ENCODE measurements at regions not wholly inside any gene's neighbourhood (a gene's known extent, or its start where the extent isn't known, plus 50 kb on each side); places are given as distances from the start of the nearest gene placed in this dataset.

GRCh38 chr5:125219710-125220109 lies 473.3 kb upstream of the ZNF608 start (continued):
- TF ChIP-seq PBX3 (IDR thresholded peaks at IDR 0.05): no peak

- WGBS (ENCODE audit: missing lambda C conversion rate): 64% methylated on average over 1 of the region's 1 CpG
- Histone ChIP-seq H3K9me3 (no peaks in the 10 kb centered on the region), H3K4me1 (no peaks in the 10 kb centered on the region), H3K4me2 (no peak overlapping the region), H3K4me3 (no peak overlapping the region), H3K27ac (no peak overlapping the region)
- DNase-seq (ENCODE audit: low read depth in 1 of 2, low spot score in 1 of 2): no peak
- no peak for FAIRE-seq
- ATAC-seq: no peak
- ChIA-PET POLR2A (no interaction called here), CTCF (interaction anchor here (0.7 kb wide), 1 partner anchor 18 kb away, joined by 3 read pairs; no protein-coding TSS in a partner anchor)
- TF ChIP-seq CHD2 (IDR thresholded peaks at IDR 0.05; ENCODE audit: low read length, partially characterized antibody): no peak
- no peak for TF ChIP-seq NFE2L2 (conservative IDR thresholded peaks at IDR 0.05; ENCODE audit: low read length)
- TF ChIP-seq KDM1A (IDR thresholded peaks at IDR 0.05; ENCODE audit: low read depth): no peak
- TF ChIP-seq MAX (IDR thresholded peaks at IDR 0.05): no peak
- no peak for TF ChIP-seq PHF8 (IDR thresholded peaks at IDR 0.05; ENCODE audit: borderline replicate concordance, low read depth)
- no peak for TF ChIP-seq REST (IDR thresholded peaks at IDR 0.05)
- no peak for TF ChIP-seq HMGXB4 (CRISPR knock-in tag; IDR thresholded peaks at IDR 0.05; ENCODE audit: borderline replicate concordance)
- no peak for TF ChIP-seq USF2 (IDR thresholded peaks at IDR 0.05)
- no peak for TF ChIP-seq RFX5 (IDR thresholded peaks at IDR 0.05)
- no peak for TF ChIP-seq NPAS2 (CRISPR knock-in tag; IDR thresholded peaks at IDR 0.05; ENCODE audit: borderline replicate concordance)
- TF ChIP-seq KDM5A (IDR thresholded peaks at IDR 0.05): no peak
- no peak for TF ChIP-seq HEYL (CRISPR knock-in tag; IDR thresholded peaks at IDR 0.05)
- TF ChIP-seq ZFP36 (IDR thresholded peaks at IDR 0.05; ENCODE audit: borderline replicate concordance, partially characterized antibody): no peak
These were observed 473.8 kb upstream of the ZNF608 start for GRCh38 chr5:125220284-125220683.

- 61% methylated on average over 7 of the region's 7 CpGs for WGBS (ENCODE audit: missing lambda C conversion rate)
- ATAC-seq (no peak), DNase-seq (ENCODE audit: low read depth in 1 of 2, low spot score in 1 of 2) (no peak), FAIRE-seq (no peak)
- H3K4me1 ChIP-seq: no peaks in the 10 kb centered on the region; the same call in 2 of the 3 replicates
- no peaks in the 10 kb centered on the region for H3K9me3 ChIP-seq
- ChIA-PET CTCF (interaction anchor here (0.9 kb wide), 1 partner anchor 18 kb away, joined by 3 read pairs; no protein-coding TSS in a partner anchor), POLR2A (no interaction called here)
- H3K4me3 ChIP-seq: no peak overlapping the region
- H3K4me2 ChIP-seq: no peak overlapping the region
- H3K27ac ChIP-seq: no peak overlapping the region
- TF ChIP-seq PHF8 (IDR thresholded peaks at IDR 0.05; ENCODE audit: borderline replicate concordance, low read depth): no peak
- no peak for TF ChIP-seq JUN (IDR thresholded peaks at IDR 0.05)
- no peak for TF ChIP-seq PBX3 (IDR thresholded peaks at IDR 0.05)
- no peak for TF ChIP-seq ELK1 (IDR thresholded peaks at IDR 0.05; ENCODE audit: low read depth, low read length)
- no peak for TF ChIP-seq HDAC2 (IDR thresholded peaks at IDR 0.05)
- TF ChIP-seq KDM1A (IDR thresholded peaks at IDR 0.05; ENCODE audit: low read depth): no peak
- no peak for TF ChIP-seq MAZ (IDR thresholded peaks at IDR 0.05; ENCODE audit: borderline replicate concordance, low read depth, low read length)
- TF ChIP-seq POLR2AphosphoS2 (conservative IDR thresholded peaks at IDR 0.05; ENCODE audit: low read length): no peak
- TF ChIP-seq GATA3 (IDR thresholded peaks at IDR 0.05; ENCODE audit: borderline replicate concordance): no peak
- TF ChIP-seq E2F6 (IDR thresholded peaks at IDR 0.05; ENCODE audit: borderline replicate concordance, low read depth): no peak
- no peak for TF ChIP-seq RNF2 (IDR thresholded peaks at IDR 0.05; ENCODE audit: borderline replicate concordance, low read depth)
- no peak for TF ChIP-seq FOSL2 (IDR thresholded peaks at IDR 0.05)
- no peak for TF ChIP-seq FOSL2 (CRISPR knock-in tag; IDR thresholded peaks at IDR 0.05)
These were observed 476.3 kb upstream of the ZNF608 start for GRCh38 chr5:125222597-125223240.
